ENCODE measurements at regions not wholly inside any gene's neighbourhood (a gene's known extent, or its start where the extent isn't known, plus 50 kb on each side); places are given as distances from the start of the nearest gene placed in this dataset.

DNA sequence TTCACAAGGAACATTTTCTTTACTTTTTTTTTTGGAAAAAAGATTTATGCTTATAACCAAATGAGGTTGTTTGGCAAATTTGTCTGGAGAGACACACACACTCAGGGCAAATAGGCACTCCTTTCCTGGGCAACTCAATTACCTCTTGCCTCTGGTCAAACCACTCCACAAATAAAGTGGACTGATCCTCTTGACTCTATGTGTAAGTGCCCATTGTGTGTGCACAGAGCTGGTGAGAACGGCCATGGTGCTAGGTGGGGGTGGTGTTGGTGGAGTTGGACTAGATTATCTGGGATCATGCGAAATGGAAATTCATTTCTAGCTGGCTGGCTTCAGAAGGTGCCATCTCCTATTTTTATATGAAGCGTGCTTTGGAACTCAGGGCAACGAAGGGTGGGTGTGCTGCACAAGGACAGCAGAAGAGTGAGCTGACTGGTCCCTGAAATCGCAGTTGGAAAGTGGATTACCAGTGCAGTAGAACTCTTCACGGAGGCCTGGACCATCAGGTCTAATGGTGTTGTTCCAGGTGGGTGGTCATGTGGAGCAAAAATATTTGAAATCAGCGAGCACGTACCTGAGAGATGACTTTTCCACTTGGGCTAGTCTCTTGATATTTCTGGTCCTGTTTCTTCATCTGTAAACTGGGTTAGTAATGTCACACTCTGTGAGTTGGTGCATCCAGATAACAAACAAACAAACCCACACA is 149.9 kb downstream of the RPIA start:
- TF ChIP-seq, protein P1, sequence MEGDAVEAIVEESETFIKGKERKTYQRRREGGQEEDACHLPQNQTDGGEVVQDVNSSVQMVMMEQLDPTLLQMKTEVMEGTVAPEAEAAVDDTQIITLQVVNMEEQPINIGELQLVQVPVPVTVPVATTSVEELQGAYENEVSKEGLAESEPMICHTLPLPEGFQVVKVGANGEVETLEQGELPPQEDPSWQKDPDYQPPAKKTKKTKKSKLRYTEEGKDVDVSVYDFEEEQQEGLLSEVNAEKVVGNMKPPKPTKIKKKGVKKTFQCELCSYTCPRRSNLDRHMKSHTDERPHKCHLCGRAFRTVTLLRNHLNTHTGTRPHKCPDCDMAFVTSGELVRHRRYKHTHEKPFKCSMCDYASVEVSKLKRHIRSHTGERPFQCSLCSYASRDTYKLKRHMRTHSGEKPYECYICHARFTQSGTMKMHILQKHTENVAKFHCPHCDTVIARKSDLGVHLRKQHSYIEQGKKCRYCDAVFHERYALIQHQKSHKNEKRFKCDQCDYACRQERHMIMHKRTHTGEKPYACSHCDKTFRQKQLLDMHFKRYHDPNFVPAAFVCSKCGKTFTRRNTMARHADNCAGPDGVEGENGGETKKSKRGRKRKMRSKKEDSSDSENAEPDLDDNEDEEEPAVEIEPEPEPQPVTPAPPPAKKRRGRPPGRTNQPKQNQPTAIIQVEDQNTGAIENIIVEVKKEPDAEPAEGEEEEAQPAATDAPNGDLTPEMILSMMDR (IDR thresholded peaks at IDR 0.05): no peak
- TF ChIP-seq POLR2AphosphoS5 (IDR thresholded peaks at IDR 0.05): no peak
